HepG2 (cell line): ENCODE measurements at regions not wholly inside any gene's neighbourhood (a gene's known extent, or its start where the extent isn't known, plus 50 kb on each side); places are given as distances from the start of the nearest gene placed in this dataset.

Experiments used
- ATAC-seq: fragments of 200-7000 bp; cut with Tn5 transposase; 3 replicates; pipeline ENCODE4 v1.9.1; 2020; ENCODE audit warnings: mild to moderate bottlenecking, moderate library complexity
- BruUV-seq: library from RNA; stranded (reverse); fragments of 400-500 nt; replicated peaks from 2 replicates; lab custom pipeline; 2021; lab: Mats Ljungman, UMichigan
- CTCF ChIA-PET: fragments of 300-600 bp; formaldehyde crosslinking; extraction: SDS; loops from one replicate; lab custom pipeline; 2021; ENCODE audit warnings: low total read pairs, inconsistent platforms, low intra/inter-chr PET ratio; lab: Yijun Ruan, JAX
- POLR2A ChIA-PET: fragments of 350-600 bp; sonication (Branson Sonifier 250); formaldehyde crosslinking; loops from one replicate; lab custom pipeline; 2020; ENCODE audit warnings: antibody characterized with exemption, inconsistent platforms; lab: Yijun Ruan, JAX
- DNase-seq: peaks from one replicate; pipeline ENCODE4 v3.0.0-alpha.2; 2015; ENCODE audit warnings: low spot score
- FAIRE-seq: peaks from 3 replicates; lab custom pipeline; 2011; peaks lifted over from hg19 to GRCh38; lab: Jason Lieb, UNC
- H2AFZ ChIP-seq: one replicate; pipeline ENCODE4 v1.6.1; 2011; ENCODE audit warnings: low read length, inconsistent platforms
- H3K27ac ChIP-seq: fragments of 300-600 bp; 3 replicates; pipeline ENCODE4 v1.8.0; 2011; ENCODE audit warnings: mixed run types, mild to moderate bottlenecking, mixed read lengths, low read length, inconsistent platforms; ENCODE audit not compliant: insufficient read depth; ENCODE audit errors: extremely low read length
- H3K27me3 ChIP-seq, 2 experiments: fragments of 200-600 bp in 1 of 2; 2 replicates in 1 of 2; 3 replicates in 1 of 2; pipeline versions ENCODE4 v1.6.0 to v1.8.0; 2011; ENCODE audit warnings: low read length in 2 of 2, mild to moderate bottlenecking in 2 of 2, moderate library complexity in 2 of 2, inconsistent platforms in 1 of 2; ENCODE audit not compliant: insufficient read depth in 2 of 2, control insufficient read depth in 1 of 2
- H3K36me3 ChIP-seq, 2 experiments: fragments of 200-600 bp in 1 of 2; replicated peaks in 1 of 2; 2 replicates in 1 of 2; 3 replicates in 1 of 2; pipeline versions ENCODE4 v1.5.1 to v1.8.0; 2011; ENCODE audit warnings: low read length in 2 of 2, inconsistent platforms in 1 of 2; ENCODE audit not compliant: insufficient read depth in 2 of 2, control insufficient read depth in 1 of 2
- H3K4me1 ChIP-seq: 2 replicates; pipeline ENCODE4 v1.5.1; 2012; ENCODE audit warnings: low read length, inconsistent platforms; ENCODE audit not compliant: insufficient read depth
- H3K4me2 ChIP-seq: 2 replicates; pipeline ENCODE4 v1.6.0; 2011; ENCODE audit warnings: low read depth, low read length, inconsistent platforms
- H3K4me3 ChIP-seq, 3 experiments: fragments of 200-600 bp in 1 of 3; sonication (generic), shearing (Covaris generic) in 1 of 3; replicated peaks in 1 of 3; 2 replicates each; pipeline ENCODE4 v1.5.1; 2011 to 2016; ENCODE audit warnings: low read length in 3 of 3, inconsistent platforms in 2 of 3, low read depth in 2 of 3, mild to moderate bottlenecking in 2 of 3, control low read depth in 1 of 3, mixed read lengths in 1 of 3; ENCODE audit not compliant: insufficient read depth in 1 of 3
- H3K79me2 ChIP-seq: one replicate; pipeline ENCODE4 v1.6.1; 2011; ENCODE audit warnings: low read length, inconsistent platforms; ENCODE audit not compliant: insufficient read depth
- H3K9ac ChIP-seq: 2 replicates; pipeline ENCODE4 v1.6.0; 2011; ENCODE audit warnings: mild to moderate bottlenecking, low read depth, low read length, inconsistent platforms; ENCODE audit not compliant: insufficient read depth
- H3K9me3 ChIP-seq: 2 replicates; pipeline ENCODE4 v1.5.1; 2012; ENCODE audit warnings: mild to moderate bottlenecking, low read length
- H4K20me1 ChIP-seq: 2 replicates; pipeline ENCODE4 v1.6.0; 2011; ENCODE audit warnings: inconsistent platforms, mild to moderate bottlenecking, low read length, moderate library complexity; ENCODE audit not compliant: insufficient read depth
- CENPT ChIP-seq: sonication (generic); formaldehyde crosslinking; IDR thresholded peaks from 2 replicates; pipeline ENCODE4 v1.8.0; 2022; ENCODE audit warnings: low read depth, mild to moderate bottlenecking, moderate library complexity, missing genetic modification reagents
- DNMT1 ChIP-seq: sonication (generic); formaldehyde crosslinking; IDR thresholded peaks from 2 replicates; pipeline ENCODE4 v1.5.1; 2020; ENCODE audit warnings: mild to moderate bottlenecking, missing genetic modification reagents
- RBM22 ChIP-seq: fragments of 200-400 bp; formaldehyde crosslinking; optimal IDR thresholded peaks from 2 replicates; pipeline ENCODE3; 2017; ENCODE audit warnings: mild to moderate bottlenecking, low read length, moderate library complexity
- SAP130 ChIP-seq: IDR thresholded peaks from 2 replicates; pipeline ENCODE4 v1.6.1; 2016; ENCODE audit warnings: low read depth
- YEATS2 ChIP-seq: sonication (generic); formaldehyde crosslinking; IDR thresholded peaks from 2 replicates; pipeline ENCODE4 v1.4.0; 2020; ENCODE audit warnings: missing genetic modification reagents, borderline replicate concordance
- ZFX ChIP-seq: sonication (generic); formaldehyde crosslinking; IDR thresholded peaks from 2 replicates; pipeline ENCODE4 v1.4.0; 2020; ENCODE audit warnings: mild to moderate bottlenecking, low read depth, missing genetic modification reagents, moderate library complexity
- ZKSCAN5 ChIP-seq: sonication (generic); formaldehyde crosslinking; IDR thresholded peaks from 2 replicates; pipeline ENCODE4 v1.5.1; 2020; ENCODE audit warnings: mild to moderate bottlenecking, missing genetic modification reagents
- ZMYM4 ChIP-seq: sonication (generic); formaldehyde crosslinking; IDR thresholded peaks from 2 replicates; pipeline ENCODE4 v1.8.1; 2023; ENCODE audit warnings: mild to moderate bottlenecking, missing genetic modification reagents
- ZNF557 ChIP-seq: sonication (generic); formaldehyde crosslinking; IDR thresholded peaks from 2 replicates; pipeline ENCODE4 v1.4.0; 2020; ENCODE audit warnings: missing genetic modification reagents
- ZNF562 ChIP-seq: sonication (generic); formaldehyde crosslinking; IDR thresholded peaks from 2 replicates; pipeline ENCODE4 v1.8.0; 2022; ENCODE audit warnings: missing genetic modification reagents, borderline replicate concordance
- ZNF614 ChIP-seq: IDR thresholded peaks from 2 replicates; pipeline ENCODE4 v1.6.1; 2018; ENCODE audit warnings: missing biosample characterization, missing genetic modification reagents, inconsistent platforms, borderline replicate concordance
- ZNF746 ChIP-seq: sonication (generic); formaldehyde crosslinking; IDR thresholded peaks from 2 replicates; pipeline ENCODE4 v1.8.0; 2022; ENCODE audit warnings: mild to moderate bottlenecking, missing genetic modification reagents
- ZNF773 ChIP-seq: sonication (generic); formaldehyde crosslinking; IDR thresholded peaks from 2 replicates; pipeline ENCODE4 v1.4.0; 2020; ENCODE audit warnings: missing genetic modification reagents, borderline replicate concordance
- ZNF782 ChIP-seq: sonication (generic); formaldehyde crosslinking; IDR thresholded peaks from 2 replicates; pipeline ENCODE4 v1.4.0; 2020; ENCODE audit warnings: missing genetic modification reagents, mild to moderate bottlenecking, borderline replicate concordance
- ZSCAN25 ChIP-seq: sonication (generic); formaldehyde crosslinking; IDR thresholded peaks from 2 replicates; pipeline ENCODE4 v1.8.0; 2022; ENCODE audit warnings: mild to moderate bottlenecking, missing genetic modification reagents
- WGBS: methylation state at CpG from one replicate; pipeline ENCODE4 v1.1.6; 2017; ENCODE audit warnings: low lambda C conversion rate; 5-methylcytosine and 5-hydroxymethylcytosine counted together
- in situ Hi-C: cut with HindIII; loops from 2 replicates; pipeline ENCODE4 v1.10.0; 2017; ENCODE audit warnings: low pct_unique_long_range_greater_than_20kb; ENCODE audit not compliant: extremely low pct_ligation_motif_present
- intact Hi-C: fragments of 100-400 bp; cut with micrococcal nuclease; formaldehyde crosslinking; loops from one replicate; pipeline ENCODE4 v1.10.0; 2022; ENCODE audit not compliant: unreplicated experiment
- TF ChIP-seq, protein P1 (sequence below), 2 experiments: fragments of 450-650 bp in 1 of 2; sonication (generic) in 1 of 2; formaldehyde crosslinking in 1 of 2; IDR thresholded peaks; 2 replicates each; pipeline versions ENCODE4 v1.6.1 to v1.8.0; 2016 to 2022; ENCODE audit warnings: antibody characterized with exemption in 1 of 2, mild to moderate bottlenecking in 1 of 2, missing genetic modification reagents in 1 of 2
- TF ChIP-seq, protein P2 (sequence below): sonication (generic); formaldehyde crosslinking; IDR thresholded peaks from 2 replicates; pipeline ENCODE4 v1.5.0; 2020; ENCODE audit warnings: mild to moderate bottlenecking, missing genetic modification reagents

DNA sequence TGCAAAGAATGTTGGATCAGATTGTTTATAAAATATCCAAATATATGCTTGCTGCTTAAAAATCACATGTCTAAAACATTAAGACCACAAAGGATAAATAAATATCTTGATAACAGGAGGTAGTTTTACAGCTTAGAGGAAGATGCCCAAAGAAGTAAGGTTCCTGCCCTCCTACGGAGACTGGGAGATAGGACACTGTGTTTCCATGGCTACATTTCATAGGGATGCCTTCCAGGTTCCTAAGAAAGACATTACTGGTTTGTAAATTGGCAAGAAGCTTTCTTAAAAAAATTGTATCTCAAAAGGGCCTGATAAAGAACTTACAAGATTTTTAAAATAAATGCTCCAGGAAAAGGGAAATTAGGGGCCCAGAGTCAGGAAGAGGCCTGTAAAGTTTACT is 437.2 kb downstream of the HINT1 start:
- H3K27me3 ChIP-seq, result no peaks in the 10 kb centered on the region
- intact Hi-C loops (no loop called here), in situ Hi-C loops (no loop called here)
- no peak overlapping the region for H3K9ac ChIP-seq
- H4K20me1 ChIP-seq, result no peaks in the 10 kb centered on the region
- H3K36me3 ChIP-seq, result no peaks in the 10 kb centered on the region
- ATAC-seq, result no peak
- no TSS peak for BruUV-seq
- POLR2A ChIA-PET, result no interaction called here
- no peak overlapping the region for H3K27ac ChIP-seq
- H3K79me2 ChIP-seq, result no peaks in the 10 kb centered on the region
- no peak overlapping the region for H3K4me3 ChIP-seq
- no peak for DNase-seq
- peaks cover 11% of the 10 kb centered on the region for H3K9me3 ChIP-seq
- CTCF ChIA-PET, result no interaction called here
- H2AFZ ChIP-seq, result no peak overlapping the region
- 0% methylated on average over 1 of the region's 1 CpG for whole genome bisulfite sequencing
- no peak for FAIRE-seq
- H3K4me2 ChIP-seq, result no peak overlapping the region
- no peaks in the 10 kb centered on the region for H3K4me1 ChIP-seq
- TF ChIP-seq ZNF557 (CRISPR knock-in tag) (no peak), ZNF773 (CRISPR knock-in tag) (no peak), RBM22 (no peak), SAP130 (CRISPR knock-in tag) (no peak), ZMYM4 (CRISPR knock-in tag) (no peak), ZNF746 (CRISPR knock-in tag) (no peak), YEATS2 (CRISPR knock-in tag) (no peak), ZKSCAN5 (CRISPR knock-in tag) (no peak), DNMT1 (CRISPR knock-in tag) (no peak), ZNF782 (CRISPR knock-in tag) (no peak), ZSCAN25 (CRISPR knock-in tag) (no peak), ZFX (CRISPR knock-in tag) (no peak), ZNF562 (CRISPR knock-in tag) (no peak), CENPT (CRISPR knock-in tag) (no peak), ZNF614 (CRISPR knock-in tag) (no peak)
- TF ChIP-seq, protein P1, sequence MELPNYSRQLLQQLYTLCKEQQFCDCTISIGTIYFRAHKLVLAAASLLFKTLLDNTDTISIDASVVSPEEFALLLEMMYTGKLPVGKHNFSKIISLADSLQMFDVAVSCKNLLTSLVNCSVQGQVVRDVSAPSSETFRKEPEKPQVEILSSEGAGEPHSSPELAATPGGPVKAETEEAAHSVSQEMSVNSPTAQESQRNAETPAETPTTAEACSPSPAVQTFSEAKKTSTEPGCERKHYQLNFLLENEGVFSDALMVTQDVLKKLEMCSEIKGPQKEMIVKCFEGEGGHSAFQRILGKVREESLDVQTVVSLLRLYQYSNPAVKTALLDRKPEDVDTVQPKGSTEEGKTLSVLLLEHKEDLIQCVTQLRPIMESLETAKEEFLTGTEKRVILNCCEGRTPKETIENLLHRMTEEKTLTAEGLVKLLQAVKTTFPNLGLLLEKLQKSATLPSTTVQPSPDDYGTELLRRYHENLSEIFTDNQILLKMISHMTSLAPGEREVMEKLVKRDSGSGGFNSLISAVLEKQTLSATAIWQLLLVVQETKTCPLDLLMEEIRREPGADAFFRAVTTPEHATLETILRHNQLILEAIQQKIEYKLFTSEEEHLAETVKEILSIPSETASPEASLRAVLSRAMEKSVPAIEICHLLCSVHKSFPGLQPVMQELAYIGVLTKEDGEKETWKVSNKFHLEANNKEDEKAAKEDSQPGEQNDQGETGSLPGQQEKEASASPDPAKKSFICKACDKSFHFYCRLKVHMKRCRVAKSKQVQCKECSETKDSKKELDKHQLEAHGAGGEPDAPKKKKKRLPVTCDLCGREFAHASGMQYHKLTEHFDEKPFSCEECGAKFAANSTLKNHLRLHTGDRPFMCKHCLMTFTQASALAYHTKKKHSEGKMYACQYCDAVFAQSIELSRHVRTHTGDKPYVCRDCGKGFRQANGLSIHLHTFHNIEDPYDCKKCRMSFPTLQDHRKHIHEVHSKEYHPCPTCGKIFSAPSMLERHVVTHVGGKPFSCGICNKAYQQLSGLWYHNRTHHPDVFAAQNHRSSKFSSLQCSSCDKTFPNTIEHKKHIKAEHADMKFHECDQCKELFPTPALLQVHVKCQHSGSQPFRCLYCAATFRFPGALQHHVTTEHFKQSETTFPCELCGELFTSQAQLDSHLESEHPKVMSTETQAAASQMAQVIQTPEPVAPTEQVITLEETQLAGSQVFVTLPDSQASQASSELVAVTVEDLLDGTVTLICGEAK (IDR thresholded peaks at IDR 0.05), result no peak
- TF ChIP-seq, protein P1 (CRISPR knock-in tag; IDR thresholded peaks at IDR 0.05), result no peak
- TF ChIP-seq, protein P2, sequence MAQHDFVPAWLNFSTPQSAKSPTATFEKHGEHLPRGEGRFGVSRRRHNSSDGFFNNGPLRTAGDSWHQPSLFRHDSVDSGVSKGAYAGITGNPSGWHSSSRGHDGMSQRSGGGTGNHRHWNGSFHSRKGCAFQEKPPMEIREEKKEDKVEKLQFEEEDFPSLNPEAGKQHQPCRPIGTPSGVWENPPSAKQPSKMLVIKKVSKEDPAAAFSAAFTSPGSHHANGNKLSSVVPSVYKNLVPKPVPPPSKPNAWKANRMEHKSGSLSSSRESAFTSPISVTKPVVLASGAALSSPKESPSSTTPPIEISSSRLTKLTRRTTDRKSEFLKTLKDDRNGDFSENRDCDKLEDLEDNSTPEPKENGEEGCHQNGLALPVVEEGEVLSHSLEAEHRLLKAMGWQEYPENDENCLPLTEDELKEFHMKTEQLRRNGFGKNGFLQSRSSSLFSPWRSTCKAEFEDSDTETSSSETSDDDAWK (CRISPR knock-in tag), result no peak
